ENCODE measurements at regions not wholly inside any gene's neighbourhood (a gene's known extent, or its start where the extent isn't known, plus 50 kb on each side); places are given as distances from the start of the nearest gene placed in this dataset.
"Not testable (repeated sequence)": the region's sequence is repeated elsewhere in the genome, so short reads cannot be mapped to it uniquely, and the experiment has no call there.

DNA sequence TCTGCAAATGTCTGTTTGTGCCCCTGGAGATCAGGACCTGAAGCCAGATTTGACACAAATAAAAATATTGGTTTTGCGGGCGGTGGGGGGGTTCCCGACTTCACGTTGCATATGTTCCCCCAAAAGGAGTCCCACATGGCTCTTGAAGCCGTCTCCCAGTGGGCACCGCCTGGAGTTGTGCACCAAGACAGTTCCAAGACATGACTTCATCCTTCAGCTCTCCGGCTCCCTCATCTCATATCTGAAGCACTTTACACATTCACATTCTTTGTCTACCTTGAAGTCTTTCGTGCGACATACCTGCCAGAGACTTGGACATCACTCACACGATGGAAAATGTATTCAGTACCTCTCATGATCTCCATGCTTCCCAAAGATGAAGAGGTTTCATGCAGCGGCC is 362.8 kb upstream of the FOXK1 start:
- DNase-seq (ENCODE audit: low read depth) = no peak

DNA sequence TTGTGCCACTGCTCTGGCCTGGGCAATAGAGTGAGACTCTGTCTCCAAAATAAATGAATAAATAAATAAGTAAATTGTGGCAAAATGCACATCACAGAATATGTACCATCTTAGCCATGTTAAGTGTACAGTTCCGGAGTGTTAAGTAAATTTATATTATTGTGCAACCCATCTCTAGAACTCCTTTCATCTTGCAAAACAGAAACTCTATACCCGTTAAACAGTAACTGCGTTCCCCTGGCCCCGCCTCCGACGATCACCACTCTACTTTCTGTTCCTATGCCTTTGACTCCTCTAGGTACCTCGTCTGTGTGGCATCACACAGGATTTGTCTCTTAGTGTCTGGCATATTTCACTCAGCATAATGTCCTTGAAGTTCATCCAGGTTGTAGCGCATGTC is 356.4 kb upstream of the FOXK1 start:
- no peak for DNase-seq (ENCODE audit: low read depth)

DNA sequence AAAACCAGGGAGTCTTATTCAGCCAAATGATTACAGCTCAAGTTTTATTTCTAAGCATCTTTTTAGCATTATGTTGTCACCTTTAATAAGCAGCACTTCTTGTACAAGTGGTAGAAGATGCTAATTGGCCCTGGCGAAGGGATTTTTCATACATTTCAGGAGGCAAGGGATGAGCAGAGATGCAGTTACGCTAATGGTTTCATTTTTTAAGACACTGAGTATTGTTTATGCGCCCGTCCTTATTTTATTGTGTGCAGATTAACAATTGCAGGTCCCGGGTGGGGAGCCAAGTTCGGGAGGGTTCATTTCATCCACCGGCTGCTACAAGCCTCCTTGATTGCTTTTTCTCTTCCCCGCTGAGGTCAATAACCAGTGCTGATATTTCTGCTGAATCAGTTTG is 350.4 kb upstream of the FOXK1 start:
- DNase-seq (ENCODE audit: low read depth) = no peak

DNA sequence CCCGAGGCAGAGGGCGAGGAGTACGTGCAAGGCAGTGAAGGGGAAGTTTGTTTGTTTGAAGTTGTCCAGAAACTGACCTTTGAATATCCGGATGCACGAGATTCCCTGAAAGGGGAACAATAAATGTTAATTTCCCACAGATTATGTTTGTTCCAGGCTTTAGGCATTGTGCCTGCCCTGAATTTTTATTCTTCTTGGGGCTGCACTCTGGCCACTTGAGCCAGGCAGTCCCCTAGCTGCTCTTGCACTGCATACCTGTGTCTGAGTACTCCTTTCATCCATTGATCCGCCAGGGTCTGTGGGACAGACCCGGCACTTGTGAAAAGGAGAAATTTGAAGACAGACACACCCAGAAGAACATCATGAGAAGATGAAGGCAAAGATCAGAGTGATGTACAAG is 343.5 kb upstream of the FOXK1 start:
- no peak for DNase-seq (ENCODE audit: low read depth)

GRCh38 chr7:4343272-4344247 is 338.5 kb upstream of the FOXK1 start:
- DNase-seq (ENCODE audit: low read depth) = no peak

DNA sequence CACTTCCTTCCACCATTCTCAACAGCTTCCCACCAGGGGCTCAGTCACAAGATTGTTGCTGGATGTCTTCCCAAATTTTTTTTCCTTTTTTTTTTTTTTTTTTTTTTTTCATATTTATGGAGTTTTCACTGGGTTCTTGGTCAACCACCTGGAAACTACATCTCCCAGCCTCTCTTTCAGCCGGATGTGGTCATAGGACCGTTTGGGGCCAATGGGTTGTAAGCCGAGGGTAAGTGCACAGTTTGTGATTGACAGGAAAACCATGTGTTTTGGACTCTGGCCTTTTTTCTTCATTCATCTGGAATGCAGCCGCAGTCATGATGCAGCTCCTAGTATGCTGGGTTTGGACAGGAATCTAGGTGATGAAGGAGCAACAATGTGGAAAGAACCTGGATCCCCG is 337.1 kb upstream of the FOXK1 start:
- no peak for DNase-seq (ENCODE audit: low read depth)

DNA sequence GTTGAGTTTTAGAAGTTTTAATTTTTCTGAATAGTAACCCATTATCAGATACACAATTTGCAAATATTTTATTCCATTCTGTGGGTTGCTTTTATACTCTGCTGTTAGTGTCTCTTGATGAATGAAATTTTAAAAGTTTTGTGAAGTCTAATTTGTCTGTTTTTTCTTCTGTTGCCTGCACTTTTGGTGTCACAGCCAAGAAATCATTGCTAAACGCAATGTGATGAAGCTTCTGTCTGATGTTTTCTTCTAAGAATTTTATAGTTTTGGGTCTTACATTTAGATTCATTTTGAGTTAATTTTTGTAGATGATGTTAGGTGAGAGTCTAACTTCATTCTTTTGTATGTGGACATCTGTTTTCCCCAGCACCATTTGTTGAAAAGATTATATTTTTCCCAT is 330.0 kb upstream of the FOXK1 start:
- DNase-seq (ENCODE audit: low read depth) = no peak

GRCh38 chr7:4361774-4362173 is 320.3 kb upstream of the FOXK1 start:
- DNase-seq (ENCODE audit: low read depth) = no peak

- DNase-seq (ENCODE audit: low read depth) = no peak
Observed at GRCh38 chr7:4383584-4383983, 298.5 kb upstream of the FOXK1 start.

- no peak for DNase-seq (ENCODE audit: low read depth)
Observed at GRCh38 chr7:4386190-4386589, 295.9 kb upstream of the FOXK1 start.

DNA sequence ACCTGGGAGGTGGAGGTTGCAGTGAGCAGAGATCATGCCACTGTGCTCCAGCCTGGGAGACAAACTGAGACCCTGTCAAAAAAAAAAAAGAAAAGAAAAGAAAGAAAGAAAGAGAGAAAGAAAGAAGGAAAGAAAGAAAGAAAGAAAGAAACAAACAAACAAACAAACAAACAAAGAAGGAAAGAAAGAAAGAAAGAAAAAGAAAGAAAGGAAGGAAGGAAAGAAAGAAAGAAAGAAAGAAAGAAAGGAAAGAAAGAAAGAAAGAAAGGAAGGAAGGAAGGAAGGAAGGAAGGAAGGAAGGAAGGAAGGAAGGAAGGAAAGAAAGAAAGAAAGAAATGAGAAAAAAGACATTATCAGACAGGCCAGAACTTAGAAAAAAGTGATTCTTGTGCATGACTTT is 291.0 kb upstream of the FOXK1 start:
- not testable (repeated sequence) for DNase-seq (ENCODE audit: low read depth)

GRCh38 chr7:4394736-4395135 is 287.4 kb upstream of the FOXK1 start:
- no peak for DNase-seq (ENCODE audit: low read depth)

DNA sequence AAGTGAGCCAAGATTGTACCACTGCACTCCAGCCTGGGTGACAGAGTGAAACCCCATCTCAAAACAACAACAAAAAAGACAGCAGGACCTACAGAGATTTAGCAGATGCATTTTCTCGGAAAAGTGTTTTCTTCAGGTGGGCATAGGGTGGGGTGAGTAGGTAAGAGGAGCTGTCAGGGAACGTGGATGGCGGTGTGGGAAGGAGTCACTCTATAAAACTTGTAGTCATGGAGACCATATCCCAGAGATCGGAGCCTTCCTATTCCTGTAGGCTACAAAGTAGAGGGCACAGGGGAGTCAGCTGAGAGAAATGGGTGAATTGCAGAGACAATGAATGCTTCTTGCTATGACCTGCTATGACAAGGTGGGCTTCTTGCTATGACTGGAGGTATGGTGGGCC is 283.0 kb upstream of the FOXK1 start:
- no peak for DNase-seq (ENCODE audit: low read depth)

- no peak for DNase-seq (ENCODE audit: low read depth)
Observed at GRCh38 chr7:4399596-4399995, 282.5 kb upstream of the FOXK1 start.

DNA sequence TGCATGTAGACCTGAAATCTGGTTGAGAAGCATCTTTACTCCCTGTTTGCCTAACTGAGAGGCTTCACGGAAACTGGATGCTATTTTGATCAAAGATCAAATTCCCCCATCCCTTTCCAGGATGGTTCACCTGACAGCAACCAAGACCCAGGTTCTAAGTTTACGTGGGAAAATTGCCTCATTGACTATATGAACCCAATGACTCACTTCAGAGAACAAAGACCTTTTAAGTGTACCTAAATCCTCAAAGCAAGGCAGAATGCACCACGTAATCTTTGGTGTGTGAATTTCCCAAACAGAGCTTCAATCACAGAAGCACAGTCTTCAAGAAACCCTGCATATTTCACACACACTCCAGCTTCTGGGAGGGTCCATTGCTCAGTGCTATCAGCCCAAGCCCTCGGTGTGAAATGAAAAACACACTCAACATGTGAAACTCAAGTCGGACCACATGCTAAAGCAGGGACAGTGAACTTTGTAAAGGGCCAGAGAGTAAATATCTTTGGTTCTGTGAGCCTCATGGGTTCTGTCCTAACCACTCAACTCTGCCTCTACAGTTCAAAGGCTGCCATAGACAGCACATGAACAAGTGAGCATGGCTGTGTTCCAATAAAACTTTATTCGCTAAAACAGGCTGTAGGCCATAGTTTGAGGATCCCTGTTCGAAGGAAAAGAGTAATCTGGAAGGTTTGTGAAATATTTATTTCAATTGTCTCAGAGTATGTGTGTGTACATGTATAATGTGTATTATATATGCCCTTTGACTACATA is 275.6 kb upstream of the FOXK1 start:
- DNase-seq (ENCODE audit: low read depth) = no peak

- no peak for DNase-seq (ENCODE audit: low read depth)
Observed at GRCh38 chr7:4409946-4410345, 272.1 kb upstream of the FOXK1 start.

DNA sequence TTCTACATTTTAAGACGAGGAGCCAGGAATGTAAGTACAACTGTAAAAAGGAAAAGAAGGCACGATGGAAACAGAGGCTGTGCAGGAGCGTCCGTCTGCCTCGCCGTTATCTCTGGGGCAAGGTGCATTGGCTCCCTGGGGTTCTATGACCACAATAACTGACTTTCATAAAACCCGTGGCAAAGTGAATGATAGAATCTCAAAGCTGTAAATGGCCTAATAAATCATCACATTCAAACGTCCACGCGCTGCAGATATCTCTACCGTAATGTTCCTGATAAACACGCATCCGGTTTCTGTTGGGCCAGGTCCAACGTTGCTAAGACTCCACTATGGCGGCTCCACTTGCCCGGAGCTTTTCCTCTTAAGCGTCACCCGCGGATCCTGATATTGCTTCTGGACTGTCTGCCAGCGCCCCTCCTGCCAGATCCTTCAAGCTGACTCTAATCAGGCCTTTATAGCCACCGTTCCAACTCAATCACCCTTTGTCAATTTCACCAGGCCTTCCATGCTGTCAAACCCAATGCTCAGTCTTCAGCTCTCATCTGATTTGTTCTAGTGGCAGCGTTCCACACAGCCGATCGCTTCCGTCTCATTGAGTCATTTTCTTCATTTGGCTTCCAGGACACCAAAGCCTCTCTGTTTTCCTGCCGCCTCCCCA is 265.6 kb upstream of the FOXK1 start:
- no peak for DNase-seq (ENCODE audit: low read depth)

- DNase-seq (ENCODE audit: low read depth) = no peak
Observed at GRCh38 chr7:4428526-4428925, 253.6 kb upstream of the FOXK1 start.

- DNase-seq (ENCODE audit: low read depth) = no peak
Observed at GRCh38 chr7:4430227-4430626, 251.9 kb upstream of the FOXK1 start.

DNA sequence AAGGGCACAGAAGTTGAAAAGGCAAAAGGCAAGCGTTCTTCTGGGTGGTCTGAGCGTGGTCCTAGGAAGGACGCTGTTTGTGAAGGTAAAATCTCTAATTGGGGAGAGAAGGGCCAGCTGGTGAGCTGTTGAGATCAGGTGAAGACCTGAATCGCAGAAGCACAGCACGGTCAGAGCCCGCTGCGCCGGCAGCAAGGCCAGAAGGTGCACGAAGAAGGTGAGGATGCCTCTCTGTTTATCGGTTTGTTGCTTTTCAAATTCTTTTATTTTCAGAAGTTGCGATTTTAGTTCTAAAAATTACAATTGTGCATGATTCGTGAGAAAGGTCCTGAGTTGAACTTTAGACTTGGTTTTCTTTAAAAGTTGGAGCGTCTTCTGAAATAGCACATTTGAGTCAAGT is 247.8 kb upstream of the FOXK1 start:
- DNase-seq (ENCODE audit: low read depth) = no peak

DNA sequence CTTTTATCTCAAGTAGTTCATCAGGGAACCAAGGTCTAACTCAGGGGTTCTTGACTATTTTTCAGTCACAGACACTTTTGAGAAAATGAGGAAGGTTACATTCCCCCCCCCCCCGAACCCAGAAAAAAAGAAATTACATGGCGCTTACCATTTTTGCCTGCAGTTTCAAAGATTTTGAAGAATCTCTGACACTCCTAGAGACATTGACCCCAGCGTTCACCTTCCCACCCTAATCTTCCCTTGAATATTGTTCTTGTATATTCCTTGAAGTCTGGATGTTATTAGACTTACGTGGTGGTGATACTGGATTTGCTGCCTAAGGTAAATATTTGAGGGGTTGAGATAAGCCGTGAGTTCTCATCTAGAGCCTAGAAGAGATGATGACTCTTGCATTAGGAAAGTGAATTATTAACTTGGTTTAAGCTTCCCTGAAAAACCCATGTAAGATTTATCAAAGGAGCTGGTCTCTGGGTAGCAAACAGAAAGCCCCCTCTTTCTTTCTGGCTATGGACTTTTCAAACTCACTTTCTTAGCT is 245.7 kb upstream of the FOXK1 start:
- no peak for DNase-seq (ENCODE audit: low read depth)

- no peak for DNase-seq (ENCODE audit: low read depth)
Observed at GRCh38 chr7:4436936-4437335, 245.2 kb upstream of the FOXK1 start.

DNA sequence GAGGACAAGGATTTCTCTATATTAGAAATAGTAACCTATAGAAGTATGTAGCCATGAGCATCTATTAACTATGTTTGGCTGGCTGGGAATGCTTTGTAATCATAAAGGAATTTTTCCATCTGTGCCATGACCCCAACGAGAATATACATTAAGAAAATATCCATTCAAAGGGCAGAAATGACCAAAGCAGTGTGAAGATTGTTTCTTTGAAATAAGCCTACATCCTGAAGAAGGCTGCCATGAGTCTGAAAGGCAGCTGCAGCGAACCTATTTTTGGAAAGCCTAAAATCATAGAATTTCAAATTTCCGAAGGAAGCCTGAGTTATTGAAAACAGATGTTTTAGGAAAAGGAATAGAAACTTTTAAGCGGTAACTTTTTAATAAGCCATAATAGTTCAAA is 244.2 kb upstream of the FOXK1 start:
- no peak for DNase-seq (ENCODE audit: low read depth)
